ENCODE measurements at regions not wholly inside any gene's neighbourhood (a gene's known extent, or its start where the extent isn't known, plus 50 kb on each side); places are given as distances from the start of the nearest gene placed in this dataset.
"Not testable (repeated sequence)": the region's sequence is repeated elsewhere in the genome, so short reads cannot be mapped to it uniquely, and the experiment has no call there.

GRCh38 chr9:90169490-90169889 is 473.1 kb downstream of the DIRAS2 start:
- H3K4me3 ChIP-seq (ENCODE audit: low read length), result no peak overlapping the region
- WGBS (ENCODE audit: insufficient coverage, insufficient read length), result no CpG with 5 or more reads among the region's 2 CpGs
- H3K27me3 ChIP-seq (ENCODE audit: control insufficient read depth, insufficient read depth, low read length), result no peaks in the 10 kb centered on the region
- no peak overlapping the region for H3K27ac ChIP-seq (ENCODE audit: low read length)
- H3K9me3 ChIP-seq (ENCODE audit: control insufficient read depth, insufficient read depth, low read length), result no peaks in the 10 kb centered on the region
- H3K36me3 ChIP-seq (ENCODE audit: control insufficient read depth, insufficient read depth, low read length), result no peaks in the 10 kb centered on the region
- DNase-seq (ENCODE audit: low read depth, low spot score), result no peak
- no peaks in the 10 kb centered on the region; the same call in 1 of the 2 replicates for H3K4me1 ChIP-seq (ENCODE audit: control insufficient read depth, insufficient read depth, low read length)

- not testable (repeated sequence) for H3K9me3 ChIP-seq (ENCODE audit: control insufficient read depth, insufficient read depth, low read length); H3K4me1 ChIP-seq (ENCODE audit: control insufficient read depth, insufficient read depth, low read length); H3K36me3 ChIP-seq (ENCODE audit: control insufficient read depth, insufficient read depth, low read length); H3K4me3 ChIP-seq (ENCODE audit: low read length); H3K27ac ChIP-seq (ENCODE audit: low read length); H3K27me3 ChIP-seq (ENCODE audit: control insufficient read depth, insufficient read depth, low read length); DNase-seq (ENCODE audit: low read depth, low spot score)
- WGBS (ENCODE audit: insufficient coverage, insufficient read length), result no CpG with 5 or more reads among the region's 4 CpGs
Observed at GRCh38 chr9:90173935-90174334, 468.7 kb downstream of the DIRAS2 start.

GRCh38 chr9:90174346-90174745 is 468.3 kb downstream of the DIRAS2 start:
- not testable (repeated sequence) for DNase-seq (ENCODE audit: low read depth, low spot score); H3K9me3 ChIP-seq (ENCODE audit: control insufficient read depth, insufficient read depth, low read length)
- no CpG with 5 or more reads among the region's 10 CpGs for WGBS (ENCODE audit: insufficient coverage, insufficient read length)

GRCh38 chr9:90175257-90175656 is 467.4 kb downstream of the DIRAS2 start:
- WGBS (ENCODE audit: insufficient coverage, insufficient read length), result no CpG with 5 or more reads among the region's 3 CpGs
- Histone ChIP-seq H3K4me1 (ENCODE audit: control insufficient read depth, insufficient read depth, low read length) (no peaks in the 10 kb centered on the region), H3K36me3 (ENCODE audit: control insufficient read depth, insufficient read depth, low read length) (no peaks in the 10 kb centered on the region), H3K27me3 (ENCODE audit: control insufficient read depth, insufficient read depth, low read length) (no peaks in the 10 kb centered on the region), H3K4me3 (ENCODE audit: low read length) (no peak overlapping the region), H3K27ac (ENCODE audit: low read length) (no peak overlapping the region), H3K9me3 (ENCODE audit: control insufficient read depth, insufficient read depth, low read length) (no peaks in the 10 kb centered on the region)
- no peak for DNase-seq (ENCODE audit: low read depth, low spot score)

More at GRCh38 chr9:90174346-90174745, 468.3 kb downstream of the DIRAS2 start:
- H3K4me1 ChIP-seq (ENCODE audit: control insufficient read depth, insufficient read depth, low read length); H3K27ac ChIP-seq (ENCODE audit: low read length); H3K27me3 ChIP-seq (ENCODE audit: control insufficient read depth, insufficient read depth, low read length); H3K36me3 ChIP-seq (ENCODE audit: control insufficient read depth, insufficient read depth, low read length); H3K4me3 ChIP-seq (ENCODE audit: low read length): not testable (repeated sequence)

- no CpG with 5 or more reads among the region's 4 CpGs for WGBS (ENCODE audit: insufficient coverage, insufficient read length)
- Histone ChIP-seq H3K27ac (ENCODE audit: low read length) (no peak overlapping the region), H3K36me3 (ENCODE audit: control insufficient read depth, insufficient read depth, low read length) (no peaks in the 10 kb centered on the region), H3K4me1 (ENCODE audit: control insufficient read depth, insufficient read depth, low read length) (no peaks in the 10 kb centered on the region), H3K9me3 (ENCODE audit: control insufficient read depth, insufficient read depth, low read length) (no peaks in the 10 kb centered on the region), H3K4me3 (ENCODE audit: low read length) (no peak overlapping the region), H3K27me3 (ENCODE audit: control insufficient read depth, insufficient read depth, low read length) (no peaks in the 10 kb centered on the region)
- no peak for DNase-seq (ENCODE audit: low read depth, low spot score)
Observed at GRCh38 chr9:90175865-90176264, 466.8 kb downstream of the DIRAS2 start.

GRCh38 chr9:90176901-90177300 is 465.7 kb downstream of the DIRAS2 start:
- Histone ChIP-seq H3K27ac (ENCODE audit: low read length) (no peak overlapping the region), H3K27me3 (ENCODE audit: control insufficient read depth, insufficient read depth, low read length) (no peaks in the 10 kb centered on the region), H3K4me3 (ENCODE audit: low read length) (no peak overlapping the region), H3K36me3 (ENCODE audit: control insufficient read depth, insufficient read depth, low read length) (no peaks in the 10 kb centered on the region), H3K4me1 (ENCODE audit: control insufficient read depth, insufficient read depth, low read length) (no peaks in the 10 kb centered on the region), H3K9me3 (ENCODE audit: control insufficient read depth, insufficient read depth, low read length) (no peaks in the 10 kb centered on the region)
- no peak for DNase-seq (ENCODE audit: low read depth, low spot score)
- WGBS (ENCODE audit: insufficient coverage, insufficient read length), result no CpG with 5 or more reads among the region's 2 CpGs

- Histone ChIP-seq H3K9me3 (ENCODE audit: control insufficient read depth, insufficient read depth, low read length) (no peaks in the 10 kb centered on the region), H3K36me3 (ENCODE audit: control insufficient read depth, insufficient read depth, low read length) (no peaks in the 10 kb centered on the region), H3K27me3 (ENCODE audit: control insufficient read depth, insufficient read depth, low read length) (no peaks in the 10 kb centered on the region), H3K4me3 (ENCODE audit: low read length) (no peak overlapping the region), H3K27ac (ENCODE audit: low read length) (no peak overlapping the region), H3K4me1 (ENCODE audit: control insufficient read depth, insufficient read depth, low read length) (no peaks in the 10 kb centered on the region)
- DNase-seq (ENCODE audit: low read depth, low spot score), result no peak
- no CpG with 5 or more reads among the region's 1 CpG for WGBS (ENCODE audit: insufficient coverage, insufficient read length)
Observed at GRCh38 chr9:90180381-90180780, 462.2 kb downstream of the DIRAS2 start.

- Histone ChIP-seq H3K27me3 (ENCODE audit: control insufficient read depth, insufficient read depth, low read length) (no peaks in the 10 kb centered on the region), H3K4me3 (ENCODE audit: low read length) (no peak overlapping the region), H3K4me1 (ENCODE audit: control insufficient read depth, insufficient read depth, low read length) (no peaks in the 10 kb centered on the region), H3K36me3 (ENCODE audit: control insufficient read depth, insufficient read depth, low read length) (no peaks in the 10 kb centered on the region), H3K27ac (ENCODE audit: low read length) (no peak overlapping the region), H3K9me3 (ENCODE audit: control insufficient read depth, insufficient read depth, low read length) (no peaks in the 10 kb centered on the region)
- DNase-seq (ENCODE audit: low read depth, low spot score), result no peak
- no CpG with 5 or more reads among the region's 2 CpGs for WGBS (ENCODE audit: insufficient coverage, insufficient read length)
Observed at GRCh38 chr9:90188656-90189055, 454.0 kb downstream of the DIRAS2 start.

- H3K27ac ChIP-seq (ENCODE audit: low read length), result no peak overlapping the region
- WGBS (ENCODE audit: insufficient coverage, insufficient read length), result no CpG with 5 or more reads among the region's 6 CpGs
- no peak overlapping the region for H3K4me3 ChIP-seq (ENCODE audit: low read length)
- DNase-seq (ENCODE audit: low read depth, low spot score), result no peak
- no peaks in the 10 kb centered on the region for H3K4me1 ChIP-seq (ENCODE audit: control insufficient read depth, insufficient read depth, low read length)
- no peaks in the 10 kb centered on the region for H3K36me3 ChIP-seq (ENCODE audit: control insufficient read depth, insufficient read depth, low read length)
- H3K27me3 ChIP-seq (ENCODE audit: control insufficient read depth, insufficient read depth, low read length), result no peaks in the 10 kb centered on the region
- H3K9me3 ChIP-seq (ENCODE audit: control insufficient read depth, insufficient read depth, low read length), result no peaks in the 10 kb centered on the region
Observed at GRCh38 chr9:90189306-90189705, 453.3 kb downstream of the DIRAS2 start.

GRCh38 chr9:90192465-90192864 is 450.2 kb downstream of the DIRAS2 start:
- not testable (repeated sequence) for H3K9me3 ChIP-seq (ENCODE audit: control insufficient read depth, insufficient read depth, low read length); DNase-seq (ENCODE audit: low read depth, low spot score); H3K36me3 ChIP-seq (ENCODE audit: control insufficient read depth, insufficient read depth, low read length); H3K27me3 ChIP-seq (ENCODE audit: control insufficient read depth, insufficient read depth, low read length); H3K27ac ChIP-seq (ENCODE audit: low read length); H3K4me1 ChIP-seq (ENCODE audit: control insufficient read depth, insufficient read depth, low read length); H3K4me3 ChIP-seq (ENCODE audit: low read length)
- WGBS (ENCODE audit: insufficient coverage, insufficient read length), result no CpG with 5 or more reads among the region's 7 CpGs

- no peaks in the 10 kb centered on the region for H3K36me3 ChIP-seq (ENCODE audit: control insufficient read depth, insufficient read depth, low read length)
- no peaks in the 10 kb centered on the region for H3K27me3 ChIP-seq (ENCODE audit: control insufficient read depth, insufficient read depth, low read length)
- no peak for DNase-seq (ENCODE audit: low read depth, low spot score)
- H3K9me3 ChIP-seq (ENCODE audit: control insufficient read depth, insufficient read depth, low read length), result no peaks in the 10 kb centered on the region
- H3K4me1 ChIP-seq (ENCODE audit: control insufficient read depth, insufficient read depth, low read length), result no peaks in the 10 kb centered on the region
- H3K27ac ChIP-seq (ENCODE audit: low read length), result no peak overlapping the region
- H3K4me3 ChIP-seq (ENCODE audit: low read length), result no peak overlapping the region
- no CpG with 5 or more reads among the region's 3 CpGs for WGBS (ENCODE audit: insufficient coverage, insufficient read length)
Observed at GRCh38 chr9:90198956-90199355, 443.7 kb downstream of the DIRAS2 start.
